HG03354 (cell line): ENCODE measurements at regions not wholly inside any gene's neighbourhood (a gene's known extent, or its start where the extent isn't known, plus 50 kb on each side); places are given as distances from the start of the nearest gene placed in this dataset.
"Not testable (repeated sequence)": the region's sequence is repeated elsewhere in the genome, so short reads cannot be mapped to it uniquely, and the experiment has no call there.

ENCODE experiments used
- ATAC-seq: cut with Tn5 transposase; IDR thresholded peaks from one replicate; pipeline ENCODE4 v1.9.1; 2021; ENCODE audit warnings: mild to moderate bottlenecking; ENCODE audit not compliant: unreplicated experiment, poor library complexity, severe bottlenecking

GRCh38 chr6:131419702-131420101 is 153.3 kb upstream of the ARG1 start:
- no peak for ATAC-seq

GRCh38 chr6:131424016-131424415 is 149.0 kb upstream of the ARG1 start:
- no peak for ATAC-seq

GRCh38 chr6:131424475-131424874 is 148.6 kb upstream of the ARG1 start:
- ATAC-seq, result no peak

GRCh38 chr6:131427434-131428058 is 145.5 kb upstream of the ARG1 start:
- ATAC-seq, result no peak

GRCh38 chr6:131430531-131430930 is 142.5 kb upstream of the ARG1 start:
- no peak for ATAC-seq

- no peak for ATAC-seq
These were observed 141.3 kb upstream of the ARG1 start for GRCh38 chr6:131431718-131432117.

- ATAC-seq, result no peak
These were observed 139.1 kb upstream of the ARG1 start for GRCh38 chr6:131433927-131434326.

GRCh38 chr6:131436358-131436757 is 136.7 kb upstream of the ARG1 start:
- ATAC-seq, result no peak

GRCh38 chr6:131443014-131443413 is 130.0 kb upstream of the ARG1 start:
- no peak for ATAC-seq

GRCh38 chr6:131443514-131443913 is 129.5 kb upstream of the ARG1 start:
- no peak for ATAC-seq

- not testable (repeated sequence) for ATAC-seq
These were observed 127.7 kb upstream of the ARG1 start for GRCh38 chr6:131445356-131445755.

GRCh38 chr6:131450861-131451260 is 122.2 kb upstream of the ARG1 start:
- ATAC-seq, result no peak

GRCh38 chr6:131451321-131452144 is 121.5 kb upstream of the ARG1 start:
- no peak for ATAC-seq

GRCh38 chr6:131453803-131454202 is 119.2 kb upstream of the ARG1 start:
- ATAC-seq, result no peak

- no peak for ATAC-seq
These were observed 116.5 kb upstream of the ARG1 start for GRCh38 chr6:131456565-131456964.

- ATAC-seq, result no peak
These were observed 114.0 kb upstream of the ARG1 start for GRCh38 chr6:131459005-131459404.

- ATAC-seq, result no peak
These were observed 112.4 kb upstream of the ARG1 start for GRCh38 chr6:131460614-131461000.

GRCh38 chr6:131469130-131469529 is 103.9 kb upstream of the ARG1 start:
- no peak for ATAC-seq

- no peak for ATAC-seq
These were observed 102.5 kb upstream of the ARG1 start for GRCh38 chr6:131470534-131470933.

GRCh38 chr6:131471331-131471730 is 101.7 kb upstream of the ARG1 start:
- no peak for ATAC-seq

GRCh38 chr6:131473303-131473702 is 99.7 kb upstream of the ARG1 start:
- ATAC-seq, result not testable (repeated sequence)
